H1 (cell line): ENCODE measurements at regions not wholly inside any gene's neighbourhood (a gene's known extent, or its start where the extent isn't known, plus 50 kb on each side); places are given as distances from the start of the nearest gene placed in this dataset.

Experiments
- CTCF ChIA-PET: fragments of 300-600 bp; sonication (Branson Sonifier 250); formaldehyde crosslinking; loops from one replicate; lab custom pipeline; 2021; ENCODE audit not compliant: partially characterized antibody; lab: Charles Lee
- POLR2A ChIA-PET: fragments of 300-600 bp; sonication (Branson Sonifier 250); formaldehyde crosslinking; loops from one replicate; lab custom pipeline; 2021; ENCODE audit warnings: inconsistent platforms; ENCODE audit not compliant: partially characterized antibody; lab: Charles Lee
- DNase-seq, 2 experiments: peaks; one replicate each; pipeline versions ENCODE4 v3.0.0 to v3.0.0-alpha.2; 2010 to 2022; ENCODE audit warnings: low spot score in 2 of 2, low read depth in 1 of 2, mixed read lengths in 1 of 2
- FAIRE-seq: peaks from 2 replicates; lab custom pipeline; 2011; peaks lifted over from hg19 to GRCh38; lab: Jason Lieb, UNC
- H2AFZ ChIP-seq: 2 replicates; pipeline ENCODE4 v1.8.1; 2012; ENCODE audit warnings: low read length, inconsistent platforms
- H2AK5ac ChIP-seq: 2 replicates; pipeline ENCODE4 v1.6.1; 2013; ENCODE audit warnings: low read depth, low read length
- H2BK120ac ChIP-seq: replicated peaks from 2 replicates; pipeline ENCODE3; 2013; ENCODE audit warnings: low read depth, low read length, inconsistent platforms
- H2BK12ac ChIP-seq: 2 replicates; pipeline ENCODE4 v1.6.1; 2013; ENCODE audit warnings: low read depth, low read length
- H2BK15ac ChIP-seq: 2 replicates; pipeline ENCODE4 v1.6.1; 2013; ENCODE audit warnings: low read length
- H2BK20ac ChIP-seq: 2 replicates; pipeline ENCODE4 v1.6.1; 2013; ENCODE audit warnings: low read length
- H2BK5ac ChIP-seq: 2 replicates; pipeline ENCODE4 v1.6.1; 2013; ENCODE audit warnings: low read depth, low read length
- H3K14ac ChIP-seq: 2 replicates; pipeline ENCODE4 v1.6.1; 2013; ENCODE audit warnings: inconsistent platforms; ENCODE audit not compliant: insufficient read length
- H3K18ac ChIP-seq: 2 replicates; pipeline ENCODE4 v1.6.1; 2013; ENCODE audit warnings: low read length; ENCODE audit errors: extremely low read depth
- H3K23ac ChIP-seq: 2 replicates; pipeline ENCODE4 v1.6.1; 2013; ENCODE audit warnings: inconsistent platforms; ENCODE audit not compliant: insufficient read length
- H3K23me2 ChIP-seq: 2 replicates; pipeline ENCODE4 v1.6.1; 2013; ENCODE audit warnings: low read depth, low read length
- H3K27ac ChIP-seq: 2 replicates; pipeline ENCODE4 v1.6.1; 2011; ENCODE audit warnings: low read depth, low read length, inconsistent platforms
- H3K27me3 ChIP-seq, 4 experiments: replicated peaks in 1 of 4; 1 replicate in 1 of 4; 2 replicates in 3 of 4; pipeline versions ENCODE4 v1.6.1 to v1.8.1; 2011 to 2013; ENCODE audit warnings: low read length in 3 of 4, mild to moderate bottlenecking in 3 of 4, inconsistent platforms in 2 of 4, mixed read lengths in 2 of 4, moderate library complexity in 1 of 4; ENCODE audit not compliant: control insufficient read depth in 3 of 4, insufficient read depth in 3 of 4; ENCODE audit errors: extremely low read depth in 1 of 4
- H3K36me3 ChIP-seq, 4 experiments: 2 replicates each; pipeline versions ENCODE4 v1.6.1 to v1.8.1; 2011 to 2013; ENCODE audit warnings: mild to moderate bottlenecking in 4 of 4, low read length in 3 of 4, moderate library complexity in 2 of 4, control low read depth in 1 of 4, inconsistent platforms in 1 of 4; ENCODE audit not compliant: insufficient read depth in 4 of 4, control insufficient read depth in 2 of 4
- H3K4ac ChIP-seq: replicated peaks from 2 replicates; pipeline ENCODE3; 2013; ENCODE audit warnings: low read length, low read depth, mixed read lengths, inconsistent platforms; ENCODE audit not compliant: insufficient read length
- H3K4me1 ChIP-seq, 4 experiments: replicated peaks in 1 of 4; 1 replicate in 1 of 4; 2 replicates in 3 of 4; pipeline versions ENCODE4 v1.6.1 to v1.8.1; 2011 to 2013; ENCODE audit warnings: low read length in 3 of 4, inconsistent platforms in 2 of 4, mixed read lengths in 1 of 4; ENCODE audit not compliant: insufficient read depth in 4 of 4, control insufficient read depth in 3 of 4
- H3K4me2 ChIP-seq, 2 experiments: 2 replicates each; pipeline versions ENCODE4 v1.6.1 to v1.8.1; 2011 to 2013; ENCODE audit warnings: low read depth in 2 of 2, low read length in 2 of 2, control low read depth in 1 of 2, inconsistent platforms in 1 of 2, mild to moderate bottlenecking in 1 of 2; ENCODE audit not compliant: insufficient read depth in 1 of 2
- H3K4me3 ChIP-seq, 4 experiments: fragments of 200-600, 300-600 bp in 1 of 4; sonication (generic), shearing (Covaris generic), sonication (Bioruptor Twin) in 1 of 4; 2 replicates each; pipeline versions ENCODE4 v1.5.1 to v1.8.1; 2011 to 2016; ENCODE audit warnings: low read length in 4 of 4, low read depth in 3 of 4, control low read depth in 2 of 4, inconsistent platforms in 2 of 4, mild to moderate bottlenecking in 2 of 4, mixed read lengths in 1 of 4, moderate library complexity in 1 of 4; ENCODE audit not compliant: insufficient read depth in 2 of 4; ENCODE audit errors: extremely low read depth in 1 of 4
- H3K56ac ChIP-seq: replicated peaks from 2 replicates; pipeline ENCODE3; 2013; ENCODE audit warnings: low read depth, mild to moderate bottlenecking, mixed read lengths, low read length, inconsistent platforms; ENCODE audit not compliant: insufficient read length
- H3K79me1 ChIP-seq: 2 replicates; pipeline ENCODE4 v1.6.1; 2013; ENCODE audit warnings: low read depth, low read length, control low read depth
- H3K79me2 ChIP-seq, 2 experiments: 2 replicates each; pipeline versions ENCODE4 v1.6.1 to v1.8.1; 2012 to 2013; ENCODE audit warnings: low read length in 2 of 2, mild to moderate bottlenecking in 2 of 2, inconsistent platforms in 1 of 2; ENCODE audit not compliant: insufficient read depth in 2 of 2, control insufficient read depth in 1 of 2
- H3K9ac ChIP-seq, 4 experiments: replicated peaks in 1 of 4; 1 replicate in 1 of 4; 2 replicates in 3 of 4; pipeline versions ENCODE4 v1.6.1 to v1.8.1; 2011 to 2013; ENCODE audit warnings: low read depth in 3 of 4, low read length in 3 of 4, control low read depth in 2 of 4, mild to moderate bottlenecking in 2 of 4, moderate library complexity in 2 of 4, inconsistent platforms in 1 of 4; ENCODE audit errors: extremely low read depth in 1 of 4
- H3K9me3 ChIP-seq, 2 experiments: 2 replicates each; pipeline versions ENCODE4 v1.6.1 to v1.8.1; 2012 to 2013; ENCODE audit warnings: mild to moderate bottlenecking in 2 of 2, moderate library complexity in 2 of 2, control low read depth in 1 of 2, inconsistent platforms in 1 of 2, low read depth in 1 of 2, low read length in 1 of 2, mixed read lengths in 1 of 2; ENCODE audit not compliant: insufficient read depth in 2 of 2
- H4K20me1 ChIP-seq, 2 experiments: replicated peaks in 1 of 2; 2 replicates each; pipeline versions ENCODE3 to v1.8.1; 2011 to 2013; ENCODE audit warnings: inconsistent platforms in 2 of 2, low read length in 2 of 2, mild to moderate bottlenecking in 1 of 2; ENCODE audit not compliant: insufficient read depth in 2 of 2, control insufficient read depth in 1 of 2
- H4K5ac ChIP-seq: 2 replicates; pipeline ENCODE4 v1.6.1; 2013; ENCODE audit warnings: low read length, low read depth, mixed read lengths, inconsistent platforms; ENCODE audit not compliant: insufficient read length
- H4K8ac ChIP-seq: 2 replicates; pipeline ENCODE4 v1.8.0; 2013; ENCODE audit warnings: mild to moderate bottlenecking, moderate library complexity, low read length, inconsistent platforms; ENCODE audit not compliant: insufficient read depth; ENCODE audit errors: extremely low read depth
- H4K91ac ChIP-seq: replicated peaks from 2 replicates; pipeline ENCODE3; 2013; ENCODE audit warnings: low read length, mixed read lengths, inconsistent platforms; ENCODE audit not compliant: insufficient read length
- BACH1 ChIP-seq: IDR thresholded peaks from 2 replicates; pipeline ENCODE4 v1.6.1; 2012; ENCODE audit warnings: low read length, improper control_type of control experiment
- JUN ChIP-seq: IDR thresholded peaks from 2 replicates; pipeline ENCODE4 v1.6.1; 2011; ENCODE audit warnings: low read depth, mild to moderate bottlenecking, improper control_type of control experiment, low read length
- KDM5A ChIP-seq: fragments of 200-600 bp; IDR thresholded peaks from 2 replicates; pipeline ENCODE4 v1.7.1; 2012; ENCODE audit warnings: mild to moderate bottlenecking, low read length, inconsistent platforms, mixed read lengths
- POLR2AphosphoS5 ChIP-seq: IDR thresholded peaks from 2 replicates; pipeline ENCODE4 v1.6.1; 2011; ENCODE audit warnings: low read depth, low read length
- RAD21 ChIP-seq, 2 experiments: IDR thresholded peaks in 1 of 2; conservative IDR thresholded peaks in 1 of 2; 2 replicates each; pipeline ENCODE4 v1.6.1; 2011; ENCODE audit warnings: low read depth in 2 of 2, low read length in 2 of 2, improper control_type of control experiment in 1 of 2, inconsistent platforms in 1 of 2, mild to moderate bottlenecking in 1 of 2, moderate library complexity in 1 of 2
- RFX5 ChIP-seq: IDR thresholded peaks from 2 replicates; pipeline ENCODE4 v1.6.1; 2011; ENCODE audit warnings: low read depth, low read length, improper control_type of control experiment, borderline replicate concordance
- SAP30 ChIP-seq: fragments of 300-600 bp; sonication (generic); IDR thresholded peaks from 2 replicates; pipeline ENCODE4 v1.7.1; 2012; ENCODE audit warnings: low read length, moderate library complexity, mild to moderate bottlenecking, inconsistent platforms; ENCODE audit not compliant: insufficient read depth, insufficient replicate concordance
- SIN3A ChIP-seq, 2 experiments: IDR thresholded peaks in 1 of 2; conservative IDR thresholded peaks in 1 of 2; 2 replicates each; pipeline ENCODE4 v1.6.1; 2011 to 2012; ENCODE audit warnings: low read length in 2 of 2, improper control_type of control experiment in 1 of 2, low read depth in 1 of 2, mild to moderate bottlenecking in 1 of 2
- SIRT6 ChIP-seq: IDR thresholded peaks from one replicate; pipeline ENCODE4 v1.7.1; 2012; ENCODE audit warnings: low read length, inconsistent platforms
- SIX5 ChIP-seq: IDR thresholded peaks from 2 replicates; pipeline ENCODE4 v1.6.1; 2011; ENCODE audit warnings: mild to moderate bottlenecking, low read depth, low read length
- TBP ChIP-seq: IDR thresholded peaks from 2 replicates; pipeline ENCODE4 v1.6.1; 2011; ENCODE audit warnings: low read depth, low read length, improper control_type of control experiment
- YY1 ChIP-seq: IDR thresholded peaks from 2 replicates; pipeline ENCODE4 v1.6.1; 2011; ENCODE audit warnings: low read depth, mild to moderate bottlenecking, low read length
- WGBS, 2 experiments: shearing (Covaris generic) in 1 of 2; methylation state at CpG; one replicate each; pipeline versions ENCODE4 v1.1.6 to v1.1.7; 2013 to 2015; ENCODE audit warnings: low lambda C conversion rate in 2 of 2, mixed read lengths in 2 of 2, inconsistent platforms in 1 of 2, low coverage in 1 of 2, missing lambda C conversion rate in 1 of 2; ENCODE audit not compliant: insufficient replicate concordance in 2 of 2, insufficient coverage in 1 of 2, insufficient read length in 1 of 2; ENCODE audit errors: extremely low coverage in 1 of 2, missing lambda C conversion rate in 1 of 2; 5-methylcytosine and 5-hydroxymethylcytosine counted together
- TF ChIP-seq, protein P1 (sequence below): IDR thresholded peaks from 2 replicates; pipeline ENCODE4 v1.6.1; 2012; ENCODE audit warnings: inconsistent platforms
- TF ChIP-seq, protein P2 (sequence below): IDR thresholded peaks from 2 replicates; pipeline ENCODE4 v1.6.1; 2011; ENCODE audit warnings: low read length, improper control_type of control experiment

DNA sequence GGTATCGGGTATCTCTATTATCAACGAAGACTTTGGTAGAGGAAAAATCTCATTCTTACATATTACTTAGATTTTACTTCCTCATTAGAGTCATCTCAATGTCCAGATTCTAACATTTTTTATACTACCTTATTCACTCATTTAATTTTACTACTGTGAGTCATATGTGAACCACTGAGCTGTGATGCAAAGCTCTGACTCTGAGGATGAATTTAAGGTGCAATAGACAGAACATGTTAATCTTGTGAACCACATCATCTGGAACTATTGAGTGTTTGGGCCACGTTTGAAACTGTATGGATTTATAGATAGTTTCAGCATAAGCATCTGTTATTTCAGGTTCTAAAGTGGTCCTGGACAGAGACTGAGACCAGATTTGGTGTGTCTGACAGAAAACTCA is 78.4 kb downstream of the PWWP3B start:
- FAIRE-seq (no peak), DNase-seq (no peak)
- Histone ChIP-seq H3K9ac (no peak overlapping the region), H3K18ac (no peak overlapping the region), H3K36me3 (no peaks in the 10 kb centered on the region), H3K14ac (no peak overlapping the region), H3K4me1 (no peaks in the 10 kb centered on the region), H2AK5ac (no peak overlapping the region), H3K27ac (no peak overlapping the region), H3K9me3 (peaks cover 0 to 7% of the 10 kb centered on the region in 2 experiments; a peak in 1 of 4 replicates), H4K91ac (no peak overlapping the region), H4K20me1 (no peaks in the 10 kb centered on the region), H3K23me2 (no peaks in the 10 kb centered on the region), H2BK12ac (no peak overlapping the region), H3K79me2 (no peaks in the 10 kb centered on the region), H3K27me3 (no peaks in the 10 kb centered on the region), H4K5ac (no peak overlapping the region), H3K4me3 (no peak overlapping the region), H2BK20ac (no peak overlapping the region), H3K23ac (no peak overlapping the region), H2BK15ac (no peak overlapping the region), H2BK5ac (no peak overlapping the region), H4K8ac (no peak overlapping the region), H3K56ac (no peak overlapping the region), H3K4ac (no peak overlapping the region), H2AFZ (no peak overlapping the region), H2BK120ac (no peak overlapping the region), H3K79me1 (no peaks in the 10 kb centered on the region), H3K4me2 (no peak overlapping the region)
- WGBS, 2 experiments: 61% methylated on average over 3 of the region's 3 CpGs; no CpG with 5 or more reads in 1 of the 2 experiments
- ChIA-PET CTCF (no interaction called here), POLR2A (no interaction called here)
- TF ChIP-seq SIX5: no peak
- no peak for TF ChIP-seq RAD21 (IDR thresholded peaks at IDR 0.05 in 1 of 2, conservative IDR thresholded peaks at IDR 0.05 in 1 of 2; ENCODE audit: low read depth in 2 of 2, low read length in 2 of 2)
- TF ChIP-seq YY1: no peak
- no peak for TF ChIP-seq RFX5
- TF ChIP-seq SIRT6: no peak
- no peak for TF ChIP-seq KDM5A
- TF ChIP-seq SAP30: no peak
- no peak for TF ChIP-seq SIN3A (conservative IDR thresholded peaks at IDR 0.05 in 1 of 2, IDR thresholded peaks at IDR 0.05 in 1 of 2; ENCODE audit: low read depth in 1 of 2, low read length in 2 of 2)
- TF ChIP-seq POLR2AphosphoS5: no peak
- TF ChIP-seq BACH1: no peak
- no peak for TF ChIP-seq JUN
- no peak for TF ChIP-seq TBP
- TF ChIP-seq, protein P1, sequence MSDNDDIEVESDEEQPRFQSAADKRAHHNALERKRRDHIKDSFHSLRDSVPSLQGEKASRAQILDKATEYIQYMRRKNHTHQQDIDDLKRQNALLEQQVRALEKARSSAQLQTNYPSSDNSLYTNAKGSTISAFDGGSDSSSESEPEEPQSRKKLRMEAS: no peak
- TF ChIP-seq, protein P2, sequence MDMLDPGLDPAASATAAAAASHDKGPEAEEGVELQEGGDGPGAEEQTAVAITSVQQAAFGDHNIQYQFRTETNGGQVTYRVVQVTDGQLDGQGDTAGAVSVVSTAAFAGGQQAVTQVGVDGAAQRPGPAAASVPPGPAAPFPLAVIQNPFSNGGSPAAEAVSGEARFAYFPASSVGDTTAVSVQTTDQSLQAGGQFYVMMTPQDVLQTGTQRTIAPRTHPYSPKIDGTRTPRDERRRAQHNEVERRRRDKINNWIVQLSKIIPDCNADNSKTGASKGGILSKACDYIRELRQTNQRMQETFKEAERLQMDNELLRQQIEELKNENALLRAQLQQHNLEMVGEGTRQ: no peak
